ENCODE measurements at regions not wholly inside any gene's neighbourhood (a gene's known extent, or its start where the extent isn't known, plus 50 kb on each side); places are given as distances from the start of the nearest gene placed in this dataset.

DNA sequence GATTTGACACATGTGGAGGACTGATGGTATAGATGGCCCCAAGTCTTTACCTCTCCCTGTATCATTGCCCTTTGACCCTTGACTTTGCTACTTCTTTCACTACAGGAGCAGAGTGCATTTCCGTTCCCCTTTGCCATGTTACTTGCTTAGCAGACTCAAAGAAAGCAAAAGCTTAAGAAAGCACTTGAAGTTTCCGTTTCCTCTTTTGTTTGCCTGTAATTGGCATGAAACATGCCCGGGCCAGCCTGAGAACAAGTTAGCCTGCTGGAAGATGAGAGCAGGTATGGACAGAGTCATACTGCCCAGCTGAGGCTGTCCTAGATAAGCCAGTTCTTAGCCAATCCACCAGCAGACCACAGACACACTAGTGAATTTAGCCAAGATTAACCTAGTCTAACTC is 206.0 kb downstream of the BCOR start:
- H3K9me3 ChIP-seq = no peaks in the 10 kb centered on the region
- no peak for DNase-seq (ENCODE audit: low spot score in 2 of 2)
- H3K4me3 ChIP-seq = no peak overlapping the region
- no peaks in the 10 kb centered on the region for H3K36me3 ChIP-seq
- peaks cover 0 to 2% (median 0%) of the 10 kb centered on the region in 4 donors for H3K4me1 ChIP-seq
- no peak overlapping the region for H3K27ac ChIP-seq
- WGBS, 2 donors = 55 to 91% methylated on average over 3 of the region's 3 CpGs
- TF ChIP-seq, protein P1, sequence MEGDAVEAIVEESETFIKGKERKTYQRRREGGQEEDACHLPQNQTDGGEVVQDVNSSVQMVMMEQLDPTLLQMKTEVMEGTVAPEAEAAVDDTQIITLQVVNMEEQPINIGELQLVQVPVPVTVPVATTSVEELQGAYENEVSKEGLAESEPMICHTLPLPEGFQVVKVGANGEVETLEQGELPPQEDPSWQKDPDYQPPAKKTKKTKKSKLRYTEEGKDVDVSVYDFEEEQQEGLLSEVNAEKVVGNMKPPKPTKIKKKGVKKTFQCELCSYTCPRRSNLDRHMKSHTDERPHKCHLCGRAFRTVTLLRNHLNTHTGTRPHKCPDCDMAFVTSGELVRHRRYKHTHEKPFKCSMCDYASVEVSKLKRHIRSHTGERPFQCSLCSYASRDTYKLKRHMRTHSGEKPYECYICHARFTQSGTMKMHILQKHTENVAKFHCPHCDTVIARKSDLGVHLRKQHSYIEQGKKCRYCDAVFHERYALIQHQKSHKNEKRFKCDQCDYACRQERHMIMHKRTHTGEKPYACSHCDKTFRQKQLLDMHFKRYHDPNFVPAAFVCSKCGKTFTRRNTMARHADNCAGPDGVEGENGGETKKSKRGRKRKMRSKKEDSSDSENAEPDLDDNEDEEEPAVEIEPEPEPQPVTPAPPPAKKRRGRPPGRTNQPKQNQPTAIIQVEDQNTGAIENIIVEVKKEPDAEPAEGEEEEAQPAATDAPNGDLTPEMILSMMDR (IDR thresholded peaks at IDR 0.05) = no peak
- TF ChIP-seq POLR2A (IDR thresholded peaks at IDR 0.05) (no peak), EP300 (IDR thresholded peaks at IDR 0.05) (no peak)
- peaks cover 0 to 3% of the 10 kb centered on the region in 2 donors for H3K27me3 ChIP-seq

DNA sequence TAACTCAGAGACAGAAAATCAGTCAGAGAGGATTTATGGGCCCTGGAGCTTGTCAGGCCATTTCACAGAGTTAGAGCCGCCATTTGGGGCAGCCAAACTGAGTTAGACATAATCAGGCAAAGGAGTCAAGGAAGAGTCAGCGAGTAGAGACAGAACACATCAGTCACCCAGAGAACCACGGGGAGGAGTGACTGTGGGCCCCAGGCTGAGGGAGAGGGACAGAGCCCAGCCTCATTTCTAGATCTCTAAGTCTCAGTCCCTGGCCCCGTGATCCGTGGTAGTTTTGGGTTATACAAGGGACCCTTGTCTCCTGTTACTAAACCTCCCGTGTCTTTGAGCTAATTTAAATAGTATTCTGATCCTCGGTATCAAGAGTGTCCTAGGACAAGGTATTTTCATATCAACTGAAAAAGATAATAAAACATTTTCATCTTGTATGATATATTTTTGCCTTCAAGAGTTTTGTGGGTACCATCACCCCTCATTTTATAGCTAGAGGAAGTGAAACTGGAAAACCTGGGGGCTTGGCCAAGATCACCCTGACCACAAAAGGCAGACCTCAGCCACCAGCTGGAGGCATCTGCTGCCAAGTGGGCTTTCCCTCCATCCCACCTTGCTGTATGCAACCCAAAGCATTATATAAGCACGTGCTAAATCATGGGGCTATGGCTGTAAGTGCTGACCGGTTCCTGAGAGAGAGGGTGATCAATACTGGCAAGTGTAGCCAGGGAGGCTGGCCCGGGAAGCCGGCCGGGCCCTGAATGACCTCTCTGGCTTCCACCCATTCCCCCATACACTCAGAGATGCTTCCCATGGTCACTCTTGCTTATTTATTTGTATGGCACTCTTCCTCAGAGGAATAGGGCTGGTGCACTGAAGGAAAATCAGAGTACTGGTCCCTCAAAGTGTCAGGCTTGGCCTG is 204.1 kb downstream of the BCOR start:
- Histone ChIP-seq H3K36me3 (no peaks in the 10 kb centered on the region), H3K4me3 (no peak overlapping the region), H3K27ac (no peak overlapping the region), H3K4me1 (peaks cover 0 to 11% (median 0%) of the 10 kb centered on the region in 4 donors), H3K27me3 (no peaks in the 10 kb centered on the region), H3K9me3 (no peaks in the 10 kb centered on the region)
- no peak for DNase-seq (ENCODE audit: low spot score in 2 of 2)
- no peak for TF ChIP-seq EP300 (IDR thresholded peaks at IDR 0.05)
- TF ChIP-seq POLR2A (IDR thresholded peaks at IDR 0.05) = no peak
- TF ChIP-seq, protein P1 (IDR thresholded peaks at IDR 0.05) = no peak
- 81 to 93% methylated on average over 9 to 12 of the region's 12 CpGs for WGBS, 2 donors

DNA sequence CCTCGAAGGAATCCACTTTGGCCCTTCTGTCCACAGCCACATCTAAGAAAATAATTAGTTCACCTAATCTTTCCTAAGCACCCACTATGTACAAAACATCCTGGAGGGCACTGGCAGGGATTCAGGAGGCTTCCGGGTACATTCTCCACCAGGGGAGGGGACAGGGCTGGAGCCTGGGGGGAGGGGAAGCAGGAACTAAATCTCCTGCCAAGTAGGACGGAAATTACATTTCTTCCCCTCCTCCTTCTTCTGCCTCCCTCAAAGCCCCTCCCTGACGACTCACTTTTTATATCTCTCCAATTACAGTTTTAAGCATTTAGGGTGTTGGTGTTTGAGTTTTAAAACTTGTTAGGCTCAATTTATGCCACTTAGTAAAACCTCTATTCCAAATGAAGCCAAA is 203.1 kb downstream of the BCOR start:
- Histone ChIP-seq H3K27me3 (no peaks in the 10 kb centered on the region), H3K36me3 (no peaks in the 10 kb centered on the region), H3K9me3 (no peaks in the 10 kb centered on the region), H3K4me1 (peaks cover 0 to 11% (median 0%) of the 10 kb centered on the region in 4 donors), H3K4me3 (no peak overlapping the region), H3K27ac (no peak overlapping the region)
- TF ChIP-seq, protein P1 (IDR thresholded peaks at IDR 0.05) = no peak
- TF ChIP-seq EP300 (IDR thresholded peaks at IDR 0.05) = no peak
- no peak for TF ChIP-seq POLR2A (IDR thresholded peaks at IDR 0.05)
- peak in 1 of 2 donors; percentile 17 for DNase-seq (ENCODE audit: low spot score in 2 of 2)
- 34 to 54% methylated on average over 4 of the region's 4 CpGs for WGBS, 2 donors

DNA sequence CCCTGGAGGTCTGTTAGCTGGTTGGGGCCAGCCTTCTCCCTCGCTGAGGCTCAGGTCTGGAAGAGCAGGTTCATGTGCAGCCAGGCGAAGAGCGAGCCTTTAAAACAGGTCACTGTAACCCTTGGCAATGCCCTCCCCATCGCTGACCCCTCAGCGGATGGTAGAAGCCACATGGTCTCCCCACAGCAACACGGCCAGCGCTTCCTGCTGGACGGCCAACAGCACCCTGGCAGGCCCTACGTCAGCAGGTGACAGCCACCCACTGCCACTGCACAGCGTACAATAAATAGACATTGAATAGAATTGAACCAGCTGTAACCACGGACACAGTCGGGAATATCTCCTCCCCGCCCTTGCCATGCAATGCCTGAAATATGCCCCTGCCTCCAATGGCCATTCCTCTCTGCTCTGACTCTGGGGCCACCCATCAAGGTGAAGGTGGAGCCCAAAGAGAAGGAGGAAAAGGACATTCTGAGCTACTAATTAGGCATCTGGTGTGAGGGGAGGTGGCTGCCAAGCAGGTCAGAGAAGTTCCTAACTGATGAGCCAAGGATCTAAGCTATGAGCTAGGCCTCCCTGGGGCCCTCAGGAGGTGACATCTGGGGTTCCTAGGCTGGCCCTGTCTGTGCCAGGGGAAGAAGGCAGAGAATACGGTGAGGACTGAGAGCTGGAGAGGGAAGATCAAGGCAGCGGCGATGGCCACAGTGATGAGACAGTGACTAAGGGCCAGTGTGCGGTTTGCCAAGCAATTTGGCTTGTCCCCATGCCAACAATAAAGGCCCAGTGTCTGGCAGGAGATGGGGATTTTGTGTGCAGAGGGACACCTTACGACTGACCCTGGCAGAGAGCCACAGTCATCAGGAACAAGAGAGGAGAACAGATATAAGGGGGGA is 202.3 kb downstream of the BCOR start:
- 83 to 90% methylated on average over 13 to 18 of the region's 18 CpGs for WGBS, 2 donors
- H3K27ac ChIP-seq = no peak overlapping the region
- H3K36me3 ChIP-seq = no peaks in the 10 kb centered on the region
- TF ChIP-seq POLR2A (IDR thresholded peaks at IDR 0.05) = no peak
- TF ChIP-seq, protein P1 (IDR thresholded peaks at IDR 0.05) = no peak
- TF ChIP-seq EP300 (IDR thresholded peaks at IDR 0.05) = no peak
- DNase-seq (ENCODE audit: low spot score in 2 of 2) = no peak
- H3K27me3 ChIP-seq = no peaks in the 10 kb centered on the region
- no peak overlapping the region for H3K4me3 ChIP-seq
- H3K9me3 ChIP-seq = no peaks in the 10 kb centered on the region
- H3K4me1 ChIP-seq = peaks cover 0 to 11% (median 0%) of the 10 kb centered on the region in 4 donors
